BLaER1 (cell line): ENCODE measurements at regions not wholly inside any gene's neighbourhood (a gene's known extent, or its start where the extent isn't known, plus 50 kb on each side); places are given as distances from the start of the nearest gene placed in this dataset.

Experiments
- H3K27ac ChIP-seq: shearing (Covaris generic); formaldehyde crosslinking; 2 replicates; pipeline ENCODE4 v1.8.1; 2022
- H3K27me3 ChIP-seq: shearing (Covaris generic); formaldehyde crosslinking; 2 replicates; pipeline ENCODE4 v1.8.1; 2022
- H3K36me3 ChIP-seq: shearing (Covaris generic); formaldehyde crosslinking; 2 replicates; pipeline ENCODE4 v1.8.1; 2022
- H3K4me1 ChIP-seq: shearing (Covaris generic); formaldehyde crosslinking; 2 replicates; pipeline ENCODE4 v1.8.1; 2022
- H3K4me2 ChIP-seq: shearing (Covaris generic); formaldehyde crosslinking; 2 replicates; pipeline ENCODE4 v1.8.1; 2022
- H3K4me3 ChIP-seq: shearing (Covaris generic); formaldehyde crosslinking; 2 replicates; pipeline ENCODE4 v1.8.1; 2022
- H3K9ac ChIP-seq: shearing (Covaris generic); formaldehyde crosslinking; 2 replicates; pipeline ENCODE4 v1.8.1; 2022
- H3K9me3 ChIP-seq: shearing (Covaris generic); formaldehyde crosslinking; 2 replicates; pipeline ENCODE4 v1.8.1; 2022
- H4K20me1 ChIP-seq: shearing (Covaris generic); formaldehyde crosslinking; 2 replicates; pipeline ENCODE4 v1.8.1; 2022
- Cebpa-rat ChIP-seq: shearing (Covaris generic); IDR thresholded peaks from 2 replicates; pipeline ENCODE4 v1.8.1; 2022

- H3K9me3 ChIP-seq, result peaks cover 39% of the 10 kb centered on the region
- no peaks in the 10 kb centered on the region for H3K36me3 ChIP-seq
- H3K27ac ChIP-seq, result no peak overlapping the region
- H3K4me3 ChIP-seq, result no peak overlapping the region
- no peaks in the 10 kb centered on the region for H3K4me1 ChIP-seq
- H3K9ac ChIP-seq, result no peak overlapping the region
- no peaks in the 10 kb centered on the region for H3K27me3 ChIP-seq
- no peaks in the 10 kb centered on the region for H4K20me1 ChIP-seq
- H3K4me2 ChIP-seq, result no peak overlapping the region
- TF ChIP-seq Cebpa-rat, result no peak
These were observed 431.2 kb upstream of the SGCG start for GRCh38 chr13:22749626-22750025.

GRCh38 chr13:22757530-22758120 lies 423.2 kb upstream of the SGCG start:
- Histone ChIP-seq H3K4me3 (no peak overlapping the region), H3K4me1 (peaks cover 15% of the 10 kb centered on the region; the same call in 1 of the 2 replicates), H3K36me3 (no peaks in the 10 kb centered on the region), H4K20me1 (no peaks in the 10 kb centered on the region), H3K9ac (no peak overlapping the region), H3K27me3 (no peaks in the 10 kb centered on the region), H3K4me2 (no peak overlapping the region), H3K9me3 (peaks cover 38% of the 10 kb centered on the region), H3K27ac (no peak overlapping the region)
- no peak for TF ChIP-seq Cebpa-rat

- no peak overlapping the region for H3K4me3 ChIP-seq
- no peak overlapping the region for H3K9ac ChIP-seq
- H3K36me3 ChIP-seq, result no peaks in the 10 kb centered on the region
- H4K20me1 ChIP-seq, result no peaks in the 10 kb centered on the region
- H3K9me3 ChIP-seq, result peaks cover 35% of the 10 kb centered on the region
- no peak for TF ChIP-seq Cebpa-rat
- H3K4me1 ChIP-seq, result peaks cover 15% of the 10 kb centered on the region; the same call in 1 of the 2 replicates
- no peaks in the 10 kb centered on the region for H3K27me3 ChIP-seq
- H3K27ac ChIP-seq, result no peak overlapping the region
- no peak overlapping the region for H3K4me2 ChIP-seq
These were observed 422.5 kb upstream of the SGCG start for GRCh38 chr13:22758245-22758644.

- TF ChIP-seq Cebpa-rat, result no peak
- peaks cover 17% of the 10 kb centered on the region for H3K9me3 ChIP-seq
- H3K4me3 ChIP-seq, result no peak overlapping the region
- H3K4me2 ChIP-seq, result no peak overlapping the region
- H3K27ac ChIP-seq, result no peak overlapping the region
- no peak overlapping the region for H3K9ac ChIP-seq
- no peaks in the 10 kb centered on the region for H3K27me3 ChIP-seq
- no peaks in the 10 kb centered on the region for H3K36me3 ChIP-seq
- peaks cover 15% of the 10 kb centered on the region; the same call in 1 of the 2 replicates for H3K4me1 ChIP-seq
- H4K20me1 ChIP-seq, result no peaks in the 10 kb centered on the region
These were observed 419.1 kb upstream of the SGCG start for GRCh38 chr13:22761709-22762108.

GRCh38 chr13:22765547-22765946 lies 415.2 kb upstream of the SGCG start:
- no peaks in the 10 kb centered on the region for H3K27me3 ChIP-seq
- 0 out of 2 replicates have a peak, but pooled peaks cover 2% of the 10 kb centered on the region for H3K4me1 ChIP-seq
- peaks cover 14% of the 10 kb centered on the region for H3K9me3 ChIP-seq
- H4K20me1 ChIP-seq, result no peaks in the 10 kb centered on the region
- H3K36me3 ChIP-seq, result no peaks in the 10 kb centered on the region
- H3K9ac ChIP-seq, result no peak overlapping the region
- no peak overlapping the region for H3K4me3 ChIP-seq
- H3K27ac ChIP-seq, result no peak overlapping the region
- no peak overlapping the region for H3K4me2 ChIP-seq
- no peak for TF ChIP-seq Cebpa-rat

GRCh38 chr13:22770891-22771290 lies 409.9 kb upstream of the SGCG start:
- no peak overlapping the region for H3K4me2 ChIP-seq
- H3K9me3 ChIP-seq, result peaks cover 8% of the 10 kb centered on the region; the same call in 1 of the 2 replicates
- H3K4me3 ChIP-seq, result no peak overlapping the region
- TF ChIP-seq Cebpa-rat, result no peak
- H3K27me3 ChIP-seq, result no peaks in the 10 kb centered on the region
- H3K27ac ChIP-seq, result no peak overlapping the region
- H3K36me3 ChIP-seq, result no peaks in the 10 kb centered on the region
- no peaks in the 10 kb centered on the region for H4K20me1 ChIP-seq
- H3K4me1 ChIP-seq, result peaks cover 2% of the 10 kb centered on the region; the same call in 1 of the 2 replicates
- no peak overlapping the region for H3K9ac ChIP-seq

GRCh38 chr13:22773465-22773864 lies 407.3 kb upstream of the SGCG start:
- H3K27ac ChIP-seq, result no peak overlapping the region
- H4K20me1 ChIP-seq, result no peaks in the 10 kb centered on the region
- H3K27me3 ChIP-seq, result no peaks in the 10 kb centered on the region
- no peak overlapping the region for H3K4me2 ChIP-seq
- TF ChIP-seq Cebpa-rat, result no peak
- H3K4me3 ChIP-seq, result no peak overlapping the region
- H3K9ac ChIP-seq, result no peak overlapping the region
- H3K4me1 ChIP-seq, result peaks cover 15% of the 10 kb centered on the region
- H3K9me3 ChIP-seq, result peaks cover 8% of the 10 kb centered on the region; the same call in 1 of the 2 replicates
- H3K36me3 ChIP-seq, result no peaks in the 10 kb centered on the region

GRCh38 chr13:22776394-22777186 lies 404.2 kb upstream of the SGCG start:
- no peaks in the 10 kb centered on the region for H3K36me3 ChIP-seq
- peaks cover 15% of the 10 kb centered on the region for H3K4me1 ChIP-seq
- H3K27ac ChIP-seq, result no peak overlapping the region
- no peak overlapping the region for H3K4me3 ChIP-seq
- no peaks in the 10 kb centered on the region for H3K9me3 ChIP-seq
- no peak for TF ChIP-seq Cebpa-rat
- H3K4me2 ChIP-seq, result peak overlapping the region; percentile 28
- H3K9ac ChIP-seq, result no peak overlapping the region
- H3K27me3 ChIP-seq, result no peaks in the 10 kb centered on the region
- H4K20me1 ChIP-seq, result no peaks in the 10 kb centered on the region

GRCh38 chr13:22777207-22777606 lies 403.6 kb upstream of the SGCG start:
- no peak overlapping the region for H3K4me2 ChIP-seq
- H3K4me1 ChIP-seq, result peaks cover 15% of the 10 kb centered on the region
- no peak overlapping the region for H3K4me3 ChIP-seq
- H3K27me3 ChIP-seq, result no peaks in the 10 kb centered on the region
- H3K36me3 ChIP-seq, result no peaks in the 10 kb centered on the region
- H3K9me3 ChIP-seq, result no peaks in the 10 kb centered on the region
- no peak overlapping the region for H3K9ac ChIP-seq
- H4K20me1 ChIP-seq, result no peaks in the 10 kb centered on the region
- no peak for TF ChIP-seq Cebpa-rat
- no peak overlapping the region for H3K27ac ChIP-seq

GRCh38 chr13:22789027-22789593 lies 391.7 kb upstream of the SGCG start:
- Histone ChIP-seq H3K4me1 (no peaks in the 10 kb centered on the region), H3K4me3 (no peak overlapping the region), H3K4me2 (no peak overlapping the region), H3K27me3 (no peaks in the 10 kb centered on the region), H3K27ac (no peak overlapping the region), H4K20me1 (no peaks in the 10 kb centered on the region), H3K36me3 (no peaks in the 10 kb centered on the region), H3K9ac (no peak overlapping the region), H3K9me3 (no peaks in the 10 kb centered on the region)
- no peak for TF ChIP-seq Cebpa-rat
